GM23338 (cell line): ENCODE measurements at regions not wholly inside any gene's neighbourhood (a gene's known extent, or its start where the extent isn't known, plus 50 kb on each side); places are given as distances from the start of the nearest gene placed in this dataset.

Experiments
- CREB1 ChIP-seq: fragments of 250-450 bp; sonication (Bioruptor Pico); IDR thresholded peaks from 2 replicates; pipeline ENCODE4 v1.5.0; 2020; ENCODE audit warnings: low read depth, mild to moderate bottlenecking, moderate library complexity
- CTCF ChIP-seq, 2 experiments: fragments of 200-600 bp in 1 of 2; sonication (generic) in 1 of 2; conservative IDR thresholded peaks; 2 replicates each; pipeline versions ENCODE4 v1.5.1 to v1.6.1; 2016 to 2017; ENCODE audit warnings: antibody characterized with exemption in 2 of 2, low read depth in 2 of 2, mild to moderate bottlenecking in 2 of 2, moderate library complexity in 1 of 2
- ETS1 ChIP-seq: IDR thresholded peaks from 2 replicates; pipeline ENCODE4 v1.6.1; 2016; ENCODE audit warnings: antibody characterized with exemption
- EZH2 ChIP-seq: fragments of 200-600 bp; sonication (generic); IDR thresholded peaks from one replicate; pipeline ENCODE4 v1.8.0; 2017; ENCODE audit warnings: antibody characterized with exemption, mild to moderate bottlenecking, low read depth; ENCODE audit not compliant: unreplicated experiment
- EZH2phosphoT487 ChIP-seq: fragments of 200-600 bp; sonication (generic); IDR thresholded peaks from one replicate; pipeline ENCODE4 v1.8.1; 2018; ENCODE audit warnings: antibody characterized with exemption; ENCODE audit not compliant: unreplicated experiment
- JUNB ChIP-seq: IDR thresholded peaks from one replicate; pipeline ENCODE4 v1.6.1; 2016; ENCODE audit warnings: antibody characterized with exemption; ENCODE audit not compliant: unreplicated experiment
- NANOG ChIP-seq: IDR thresholded peaks from 2 replicates; pipeline ENCODE4 v1.6.1; 2016; ENCODE audit warnings: antibody characterized with exemption, borderline replicate concordance
- POLR2AphosphoS5 ChIP-seq: IDR thresholded peaks from 2 replicates; pipeline ENCODE4 v1.6.1; 2016; ENCODE audit warnings: antibody characterized with exemption, low read depth
- REST ChIP-seq: IDR thresholded peaks from one replicate; pipeline ENCODE4 v1.6.1; 2018; ENCODE audit warnings: antibody characterized with exemption; ENCODE audit not compliant: unreplicated experiment
- STAT1 ChIP-seq: IDR thresholded peaks from one replicate; pipeline ENCODE4 v1.6.1; 2016; ENCODE audit warnings: antibody characterized with exemption; ENCODE audit not compliant: unreplicated experiment
- ZNF114 ChIP-seq: fragments of 250-450 bp; sonication (Bioruptor Pico); IDR thresholded peaks from 2 replicates; pipeline ENCODE4 v1.5.0; 2020; ENCODE audit warnings: mild to moderate bottlenecking, moderate library complexity
- ZNF331 ChIP-seq: fragments of 250-450 bp; sonication (Bioruptor Pico); IDR thresholded peaks from 2 replicates; pipeline ENCODE4 v1.5.0; 2020; ENCODE audit warnings: low read depth, mild to moderate bottlenecking, moderate library complexity
- ZNF462 ChIP-seq: fragments of 250-450 bp; sonication (Bioruptor Pico); IDR thresholded peaks from 2 replicates; pipeline ENCODE4 v1.5.0; 2020; ENCODE audit warnings: mild to moderate bottlenecking, moderate library complexity

GRCh38 chr6:151179321-151179720 lies 60.4 kb upstream of the AKAP12 start:
- TF ChIP-seq ZNF331 (CRISPR knock-in tag), result no peak
- TF ChIP-seq CTCF (conservative IDR thresholded peaks at IDR 0.05; ENCODE audit: low read depth in 2 of 2), result no peak
- no peak for TF ChIP-seq CREB1 (CRISPR knock-in tag)
- TF ChIP-seq POLR2AphosphoS5, result no peak
- TF ChIP-seq ZNF114 (CRISPR knock-in tag), result no peak
- TF ChIP-seq EZH2, result no peak
- TF ChIP-seq EZH2phosphoT487, result no peak
- TF ChIP-seq REST, result no peak
- no peak for TF ChIP-seq ETS1
- no peak for TF ChIP-seq STAT1
- TF ChIP-seq JUNB, result no peak
- no peak for TF ChIP-seq NANOG
- TF ChIP-seq ZNF462 (CRISPR knock-in tag), result no peak
